SK-N-SH (cell line): ENCODE measurements at regions not wholly inside any gene's neighbourhood (a gene's known extent, or its start where the extent isn't known, plus 50 kb on each side); places are given as distances from the start of the nearest gene placed in this dataset.

Source experiments
- CTCF ChIA-PET: fragments of 300-600, 350-600 bp; formaldehyde crosslinking; extraction: SDS; loops from one replicate; lab custom pipeline; 2021; lab: Yijun Ruan, JAX
- POLR2A ChIA-PET: fragments of 350-600 bp; sonication (Branson Sonifier 250); formaldehyde crosslinking; extraction: SDS; loops from one replicate; lab custom pipeline; 2020; ENCODE audit warnings: antibody characterized with exemption, inconsistent platforms; lab: Yijun Ruan, JAX
- DNase-seq: peaks from one replicate; pipeline ENCODE4 v3.0.0; 2012
- H2AFZ ChIP-seq: fragments of 200-600 bp; sonication (generic); 2 replicates; pipeline ENCODE4 v1.8.1; 2016; ENCODE audit warnings: antibody characterized with exemption, mild to moderate bottlenecking, low read depth
- H3F3A ChIP-seq: fragments of 200-600 bp; sonication (generic); replicated peaks from 2 replicates; pipeline ENCODE3; 2016; ENCODE audit warnings: antibody characterized with exemption, mild to moderate bottlenecking; ENCODE audit not compliant: insufficient read depth
- H3K27ac ChIP-seq, 2 experiments: fragments of 200-500 bp in 1 of 2; fragments of 200-600 bp in 1 of 2; sonication (Bioruptor generic) in 1 of 2; sonication (generic), shearing (Covaris generic) in 1 of 2; 2 replicates each; pipeline versions ENCODE4 v1.5.1 to v1.6.1; 2014 to 2016; ENCODE audit warnings: low read depth in 2 of 2, inconsistent platforms in 1 of 2, low read length in 1 of 2, mild to moderate bottlenecking in 1 of 2, mixed read lengths in 1 of 2
- H3K27me3 ChIP-seq: fragments of 200-600 bp; sonication (generic), shearing (Covaris generic); 2 replicates; pipeline ENCODE4 v1.6.1; 2016; ENCODE audit warnings: mixed run types; ENCODE audit not compliant: insufficient read depth
- H3K36me3 ChIP-seq, 2 experiments: fragments of 200-500 bp in 1 of 2; fragments of 200-600 bp in 1 of 2; sonication (Bioruptor generic) in 1 of 2; sonication (generic) in 1 of 2; replicated peaks in 1 of 2; 2 replicates each; pipeline versions ENCODE3 to v1.5.1; 2014 to 2016; ENCODE audit warnings: low read length in 1 of 2, mild to moderate bottlenecking in 1 of 2; ENCODE audit not compliant: insufficient read depth in 2 of 2, control insufficient read depth in 1 of 2
- H3K4me1 ChIP-seq, 2 experiments: fragments of 200-500 bp in 1 of 2; fragments of 200-600 bp in 1 of 2; sonication (Bioruptor generic) in 1 of 2; sonication (generic), shearing (Covaris generic) in 1 of 2; 2 replicates each; pipeline versions ENCODE4 v1.5.1 to v1.6.1; 2014 to 2016; ENCODE audit warnings: low read depth in 1 of 2, low read length in 1 of 2, mixed run types in 1 of 2; ENCODE audit not compliant: insufficient read depth in 2 of 2, control insufficient read depth in 1 of 2
- H3K4me2 ChIP-seq: fragments of 200-600 bp; sonication (generic), shearing (Covaris generic); 2 replicates; pipeline ENCODE4 v1.6.1; 2017; ENCODE audit warnings: mixed run types
- H3K4me3 ChIP-seq, 2 experiments: fragments of 200-500 bp in 1 of 2; fragments of 200-600 bp in 1 of 2; sonication (Bioruptor generic) in 1 of 2; sonication (generic), shearing (Covaris generic) in 1 of 2; 2 replicates each; pipeline versions ENCODE4 v1.5.1 to v1.8.1; 2014 to 2016; ENCODE audit warnings: low read depth in 2 of 2, inconsistent platforms in 1 of 2, low read length in 1 of 2, mild to moderate bottlenecking in 1 of 2, mixed read lengths in 1 of 2, moderate library complexity in 1 of 2
- H3K79me2 ChIP-seq: fragments of 200-600 bp; sonication (generic); 2 replicates; pipeline ENCODE4 v1.8.1; 2017; ENCODE audit warnings: mild to moderate bottlenecking; ENCODE audit not compliant: insufficient read depth
- H3K9ac ChIP-seq: fragments of 200-600 bp; sonication (generic); 2 replicates; pipeline ENCODE4 v1.6.1; 2017; ENCODE audit warnings: mixed run types
- H3K9me2 ChIP-seq: fragments of 200-600 bp; sonication (generic); 2 replicates; pipeline ENCODE4 v1.6.1; 2017; ENCODE audit warnings: mixed run types
- H3K9me3 ChIP-seq: fragments of 200-600 bp; sonication (generic); 2 replicates; pipeline ENCODE4 v1.6.1; 2017; ENCODE audit warnings: mixed run types, mild to moderate bottlenecking, moderate library complexity
- H4K20me1 ChIP-seq: fragments of 200-600 bp; sonication (generic); 2 replicates; pipeline ENCODE4 v1.6.1; 2017; ENCODE audit warnings: mild to moderate bottlenecking, mixed run types; ENCODE audit not compliant: insufficient read depth
- CHD2 ChIP-seq: fragments of 150-350 bp; IDR thresholded peaks from 2 replicates; pipeline ENCODE4 v1.6.1; 2018; ENCODE audit warnings: low read length; ENCODE audit not compliant: partially characterized antibody
- EP300 ChIP-seq, 2 experiments: IDR thresholded peaks; 2 replicates each; pipeline versions ENCODE4 v1.4.0 to v1.6.1; 2012; ENCODE audit warnings: borderline replicate concordance in 1 of 2, low read depth in 1 of 2, low read length in 1 of 2
- FOXJ3 ChIP-seq: sonication (generic); formaldehyde crosslinking; IDR thresholded peaks from 2 replicates; pipeline ENCODE4 v1.5.1; 2020; ENCODE audit warnings: mild to moderate bottlenecking, missing genetic modification reagents
- IRF3 ChIP-seq: fragments of 150-350 bp; IDR thresholded peaks from 2 replicates; pipeline ENCODE4 v1.6.1; 2016; ENCODE audit warnings: mild to moderate bottlenecking, low read depth, low read length
- JUND ChIP-seq: IDR thresholded peaks from 2 replicates; pipeline ENCODE4 v1.4.0; 2012
- MAX ChIP-seq: IDR thresholded peaks from 2 replicates; pipeline ENCODE4 v1.4.0; 2012; ENCODE audit warnings: low read depth
- MXI1 ChIP-seq: IDR thresholded peaks from 2 replicates; pipeline ENCODE4 v1.6.1; 2012; ENCODE audit warnings: mild to moderate bottlenecking, low read depth, low read length, improper control_type of control experiment
- NFIC ChIP-seq: IDR thresholded peaks from 2 replicates; pipeline ENCODE4 v1.4.0; 2012; ENCODE audit warnings: borderline replicate concordance
- RCOR1 ChIP-seq: fragments of 150-350 bp; IDR thresholded peaks from 2 replicates; pipeline ENCODE4 v1.6.1; 2017; ENCODE audit warnings: antibody characterized with exemption, low read length
- RFX5 ChIP-seq: IDR thresholded peaks from 2 replicates; pipeline ENCODE4 v1.6.1; 2012; ENCODE audit warnings: mild to moderate bottlenecking, improper control_type of control experiment, low read length
- TAF1 ChIP-seq: IDR thresholded peaks from 2 replicates; pipeline ENCODE4 v1.6.1; 2012; ENCODE audit warnings: low read depth, mild to moderate bottlenecking, low read length, moderate library complexity, borderline replicate concordance
- TCF12 ChIP-seq: IDR thresholded peaks from 2 replicates; pipeline ENCODE4 v1.4.0; 2012
- TEAD4 ChIP-seq: IDR thresholded peaks from 2 replicates; pipeline ENCODE4 v1.4.0; 2012; ENCODE audit warnings: mild to moderate bottlenecking, borderline replicate concordance; ENCODE audit not compliant: insufficient read depth
- WGBS: methylation state at CpG from one replicate; pipeline ENCODE4 v1.1.6; 2017; ENCODE audit warnings: low lambda C conversion rate; 5-methylcytosine and 5-hydroxymethylcytosine counted together
- TF ChIP-seq, protein P1 (sequence below): IDR thresholded peaks from 2 replicates; pipeline ENCODE4 v1.4.0; 2012; ENCODE audit warnings: low read depth, borderline replicate concordance
- TF ChIP-seq, protein P2 (sequence below): fragments of 200-600 bp; sonication (generic); IDR thresholded peaks from 2 replicates; pipeline ENCODE4 v1.6.1; 2017; ENCODE audit warnings: antibody characterized with exemption, mild to moderate bottlenecking, moderate library complexity

DNA sequence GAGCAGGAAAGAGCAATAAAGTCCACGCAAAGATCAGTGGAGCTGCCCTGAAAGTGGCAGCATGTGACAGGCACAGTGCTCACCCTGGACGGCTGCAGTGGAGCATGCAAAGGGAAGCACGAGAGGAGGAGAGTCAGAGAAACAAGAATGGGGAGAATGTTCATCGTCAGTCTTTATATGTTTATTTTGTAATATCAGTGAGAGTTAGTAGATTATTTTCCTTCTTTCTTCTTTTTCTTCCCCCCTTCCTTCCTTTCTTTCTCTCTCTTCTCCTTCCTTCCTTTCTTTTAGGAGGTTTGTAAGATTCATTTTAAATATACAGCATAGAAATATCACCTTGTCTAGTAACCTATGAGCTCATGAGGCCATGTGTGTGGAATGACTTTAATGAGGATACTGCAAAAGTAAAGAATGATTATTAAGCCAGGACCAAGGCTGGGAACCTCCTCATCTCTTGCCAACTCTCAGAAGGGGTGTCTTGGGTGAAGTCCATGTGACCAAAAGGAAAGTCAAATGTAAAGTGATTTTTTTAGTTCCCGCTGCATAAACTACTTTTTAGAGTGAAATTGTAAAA lies 321.1 kb downstream of the AASDHPPT start:
- no peaks in the 10 kb centered on the region for H4K20me1 ChIP-seq
- H3K4me1 ChIP-seq = peaks cover 7 to 30% of the 10 kb centered on the region in 2 experiments
- no peaks in the 10 kb centered on the region for H3K79me2 ChIP-seq
- ChIA-PET POLR2A (no interaction called here), CTCF (interaction anchor here (0.6 to 1.1 kb wide), 2 partner anchors 23 to 755 kb away, joined by 3 to 5 read pairs; no protein-coding TSS in a partner anchor)
- peak overlapping the region; percentile 66 for H3K4me2 ChIP-seq
- H3K9ac ChIP-seq = peak overlapping the region; percentile 67
- H3K27me3 ChIP-seq = no peaks in the 10 kb centered on the region
- peak overlapping the region; percentile 89; the same call in 1 of the 2 replicates for H2AFZ ChIP-seq
- no peaks in the 10 kb centered on the region for H3K9me3 ChIP-seq
- no peak for TF ChIP-seq TAF1
- TF ChIP-seq, protein P1, sequence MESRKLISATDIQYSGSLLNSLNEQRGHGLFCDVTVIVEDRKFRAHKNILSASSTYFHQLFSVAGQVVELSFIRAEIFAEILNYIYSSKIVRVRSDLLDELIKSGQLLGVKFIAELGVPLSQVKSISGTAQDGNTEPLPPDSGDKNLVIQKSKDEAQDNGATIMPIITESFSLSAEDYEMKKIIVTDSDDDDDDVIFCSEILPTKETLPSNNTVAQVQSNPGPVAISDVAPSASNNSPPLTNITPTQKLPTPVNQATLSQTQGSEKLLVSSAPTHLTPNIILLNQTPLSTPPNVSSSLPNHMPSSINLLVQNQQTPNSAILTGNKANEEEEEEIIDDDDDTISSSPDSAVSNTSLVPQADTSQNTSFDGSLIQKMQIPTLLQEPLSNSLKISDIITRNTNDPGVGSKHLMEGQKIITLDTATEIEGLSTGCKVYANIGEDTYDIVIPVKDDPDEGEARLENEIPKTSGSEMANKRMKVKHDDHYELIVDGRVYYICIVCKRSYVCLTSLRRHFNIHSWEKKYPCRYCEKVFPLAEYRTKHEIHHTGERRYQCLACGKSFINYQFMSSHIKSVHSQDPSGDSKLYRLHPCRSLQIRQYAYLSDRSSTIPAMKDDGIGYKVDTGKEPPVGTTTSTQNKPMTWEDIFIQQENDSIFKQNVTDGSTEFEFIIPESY = no peak
- TF ChIP-seq IRF3 = no peak
- TF ChIP-seq FOXJ3 = no peak
- TF ChIP-seq CHD2 = no peak
- TF ChIP-seq TCF12 = no peak
- TF ChIP-seq JUND = no peak
- no peak for TF ChIP-seq RFX5
- no peak for TF ChIP-seq TEAD4
- TF ChIP-seq MXI1 = no peak
- no peak for TF ChIP-seq EP300 (IDR thresholded peaks at IDR 0.05; ENCODE audit: borderline replicate concordance in 1 of 2, low read depth in 1 of 2, low read length in 1 of 2)
- TF ChIP-seq, protein P2, sequence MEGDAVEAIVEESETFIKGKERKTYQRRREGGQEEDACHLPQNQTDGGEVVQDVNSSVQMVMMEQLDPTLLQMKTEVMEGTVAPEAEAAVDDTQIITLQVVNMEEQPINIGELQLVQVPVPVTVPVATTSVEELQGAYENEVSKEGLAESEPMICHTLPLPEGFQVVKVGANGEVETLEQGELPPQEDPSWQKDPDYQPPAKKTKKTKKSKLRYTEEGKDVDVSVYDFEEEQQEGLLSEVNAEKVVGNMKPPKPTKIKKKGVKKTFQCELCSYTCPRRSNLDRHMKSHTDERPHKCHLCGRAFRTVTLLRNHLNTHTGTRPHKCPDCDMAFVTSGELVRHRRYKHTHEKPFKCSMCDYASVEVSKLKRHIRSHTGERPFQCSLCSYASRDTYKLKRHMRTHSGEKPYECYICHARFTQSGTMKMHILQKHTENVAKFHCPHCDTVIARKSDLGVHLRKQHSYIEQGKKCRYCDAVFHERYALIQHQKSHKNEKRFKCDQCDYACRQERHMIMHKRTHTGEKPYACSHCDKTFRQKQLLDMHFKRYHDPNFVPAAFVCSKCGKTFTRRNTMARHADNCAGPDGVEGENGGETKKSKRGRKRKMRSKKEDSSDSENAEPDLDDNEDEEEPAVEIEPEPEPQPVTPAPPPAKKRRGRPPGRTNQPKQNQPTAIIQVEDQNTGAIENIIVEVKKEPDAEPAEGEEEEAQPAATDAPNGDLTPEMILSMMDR = no peak
- TF ChIP-seq RCOR1 = no peak
- no peak for TF ChIP-seq NFIC
- no peak for TF ChIP-seq MAX
- H3K4me3 ChIP-seq = 0 out of 4 replicates have a peak overlapping the region, but pooled peaks of 1 of the 2 experiments have one; percentile 5
- H3F3A ChIP-seq = peaks cover 45% of the 10 kb centered on the region
- no peak for DNase-seq
- H3K27ac ChIP-seq = peak overlapping the region; percentile 80 to 97; a peak in 3 of 4 replicates
- H3K9me2 ChIP-seq = no peaks in the 10 kb centered on the region
- 21% methylated on average over 5 of the region's 5 CpGs for WGBS
- peaks cover 0 to 3% of the 10 kb centered on the region in 2 experiments for H3K36me3 ChIP-seq
